ENCODE measurements at regions not wholly inside any gene's neighbourhood (a gene's known extent, or its start where the extent isn't known, plus 50 kb on each side); places are given as distances from the start of the nearest gene placed in this dataset.

GRCh38 chr20:40782043-40782368, 93.0 kb upstream of the MAFB start:
- TF ChIP-seq CREB1 (IDR thresholded peaks at IDR 0.05; ENCODE audit: low read depth) (no peak), NFIC (IDR thresholded peaks at IDR 0.05) (no peak), TAF1 (IDR thresholded peaks at IDR 0.05; ENCODE audit: low read depth) (no peak), YY1 (IDR thresholded peaks at IDR 0.05; ENCODE audit: low read depth) (no peak), CEBPB (IDR thresholded peaks at IDR 0.05) (no peak), RAD21 (IDR thresholded peaks at IDR 0.05; ENCODE audit: low read depth) (no peak), EP300 (IDR thresholded peaks at IDR 0.05; ENCODE audit: borderline replicate concordance) (no peak), REST (IDR thresholded peaks at IDR 0.05; ENCODE audit: low read depth) (no peak)

Data from Ishikawa (cell line).